ENCODE measurements at regions not wholly inside any gene's neighbourhood (a gene's known extent, or its start where the extent isn't known, plus 50 kb on each side); places are given as distances from the start of the nearest gene placed in this dataset.

DNA sequence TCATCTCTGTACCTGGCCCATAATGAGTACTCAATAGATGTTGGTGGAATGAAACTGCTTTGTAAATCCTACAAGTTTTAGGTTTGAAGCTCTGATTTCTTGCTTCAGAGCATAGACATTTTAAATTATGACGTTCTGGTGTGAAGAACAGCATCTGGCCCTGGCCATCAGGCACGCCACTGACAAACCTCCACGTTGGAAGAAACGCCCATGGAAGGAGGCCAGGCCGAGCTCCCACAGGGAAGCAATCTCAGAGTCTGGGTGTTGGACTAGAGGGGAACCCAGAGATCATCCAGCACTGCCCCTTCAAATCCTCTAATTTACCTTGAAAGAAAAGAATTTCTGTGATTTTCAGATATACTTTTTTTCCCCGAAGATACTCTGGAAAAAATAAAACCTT, 328.1 kb upstream of the RGMA start:
- intact Hi-C loops (cut with DNase I; ENCODE audit: low total_unique reads): no loop called here
- Histone ChIP-seq H3K4me3 (no peak overlapping the region), H3K27me3 (replicated peaks in 1 of 7) (no peaks in the 10 kb centered on the region), H3K36me3 (no peaks in the 10 kb centered on the region), H3K27ac (no peak overlapping the region), H3K4me1 (no peaks in the 10 kb centered on the region), H3K9me3 (no peaks in the 10 kb centered on the region)
- no peak for TF ChIP-seq POLR2A (IDR thresholded peaks at IDR 0.05)
- no peak for TF ChIP-seq CTCF (IDR thresholded peaks at IDR 0.05 in 8 of 11, conservative IDR thresholded peaks at IDR 0.05 in 3 of 11)
- TF ChIP-seq POLR2AphosphoS5 (IDR thresholded peaks at IDR 0.05): no peak
- WGBS, 5 donors: 74 to 91% (median 80%) methylated on average over 6 of the region's 6 CpGs
- DNase-seq: no peak

- 73 to 86% (median 81%) methylated on average over 3 of the region's 3 CpGs for WGBS, 5 donors
- TF ChIP-seq POLR2A (IDR thresholded peaks at IDR 0.05) (no peak), CTCF (IDR thresholded peaks at IDR 0.05 in 8 of 11, conservative IDR thresholded peaks at IDR 0.05 in 3 of 11) (no peak), POLR2AphosphoS5 (IDR thresholded peaks at IDR 0.05) (no peak)
- H3K4me1 ChIP-seq: no peaks in the 10 kb centered on the region
- intact Hi-C loops (cut with DNase I; ENCODE audit: low total_unique reads): no loop called here
- H3K4me3 ChIP-seq: no peak overlapping the region
- no peak overlapping the region for H3K27ac ChIP-seq
- DNase-seq: no peak
- peaks cover 0 to 3% (median 0%) of the 10 kb centered on the region in 8 donors for H3K9me3 ChIP-seq
- H3K27me3 ChIP-seq (replicated peaks in 1 of 7): no peaks in the 10 kb centered on the region
- H3K36me3 ChIP-seq: no peaks in the 10 kb centered on the region
Measured at GRCh38 chr15:93415576-93415975, 326.6 kb upstream of the RGMA start.

DNA sequence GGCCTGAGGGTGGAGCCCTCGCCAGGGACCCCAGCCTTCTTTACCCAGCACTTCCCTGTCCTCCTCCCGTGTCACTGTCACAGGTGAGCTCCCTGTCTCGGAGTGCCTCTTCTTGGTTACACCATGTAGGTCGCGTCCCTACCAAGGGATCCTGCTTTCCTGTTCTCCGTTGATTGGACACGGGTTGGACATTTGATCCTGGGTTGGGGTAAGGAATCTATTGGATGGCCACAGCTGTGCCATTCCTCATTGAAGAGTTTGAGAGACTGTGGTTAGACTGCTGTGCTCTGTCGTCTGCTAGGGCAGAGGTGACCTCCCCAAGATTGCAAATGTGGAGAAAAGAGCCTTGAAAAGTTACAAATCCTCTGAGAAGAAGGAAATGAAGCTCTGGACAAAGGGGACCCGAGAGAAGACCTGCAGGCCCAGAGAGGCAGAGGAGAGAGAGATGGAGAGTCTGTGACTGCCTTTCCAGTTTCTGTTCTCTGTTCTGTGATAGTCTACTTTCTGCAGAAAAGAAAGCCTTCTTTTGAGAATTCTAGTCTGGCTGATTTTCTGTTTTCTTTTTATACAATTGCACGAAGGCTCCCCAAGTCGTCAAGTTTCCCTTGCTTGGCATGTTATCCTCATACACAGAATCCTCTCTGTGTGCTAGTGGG, 325.7 kb upstream of the RGMA start:
- Histone ChIP-seq H3K9me3 (peaks cover 0 to 3% (median 0%) of the 10 kb centered on the region in 8 donors), H3K4me1 (no peaks in the 10 kb centered on the region), H3K27me3 (replicated peaks in 1 of 7) (no peaks in the 10 kb centered on the region), H3K36me3 (no peaks in the 10 kb centered on the region), H3K27ac (no peak overlapping the region), H3K4me3 (no peak overlapping the region)
- WGBS, 5 donors: 83 to 89% (median 85%) methylated on average over 11 of the region's 11 CpGs
- DNase-seq: no peak
- intact Hi-C loops (cut with DNase I; ENCODE audit: low total_unique reads): no loop called here
- TF ChIP-seq POLR2AphosphoS5 (IDR thresholded peaks at IDR 0.05) (no peak), CTCF (IDR thresholded peaks at IDR 0.05 in 8 of 11, conservative IDR thresholded peaks at IDR 0.05 in 3 of 11) (no peak), POLR2A (IDR thresholded peaks at IDR 0.05) (no peak)

- Histone ChIP-seq H3K9me3 (peaks cover 0 to 3% (median 0%) of the 10 kb centered on the region in 8 donors), H3K36me3 (no peaks in the 10 kb centered on the region), H3K4me1 (no peaks in the 10 kb centered on the region), H3K4me3 (no peak overlapping the region), H3K27ac (no peak overlapping the region), H3K27me3 (replicated peaks in 1 of 7) (no peaks in the 10 kb centered on the region)
- TF ChIP-seq POLR2A (IDR thresholded peaks at IDR 0.05): no peak
- TF ChIP-seq CTCF (IDR thresholded peaks at IDR 0.05 in 8 of 11, conservative IDR thresholded peaks at IDR 0.05 in 3 of 11): no peak
- no peak for TF ChIP-seq POLR2AphosphoS5 (IDR thresholded peaks at IDR 0.05)
- no peak for DNase-seq
- WGBS, 5 donors: 82 to 91% (median 85%) methylated on average over 10 of the region's 10 CpGs
- intact Hi-C loops (cut with DNase I; ENCODE audit: low total_unique reads): no loop called here
Measured at GRCh38 chr15:93413745-93414144, 324.7 kb upstream of the RGMA start.

Data from spleen (tissue), 11 donors.